HG03558 (cell line): ENCODE measurements at regions not wholly inside any gene's neighbourhood (a gene's known extent, or its start where the extent isn't known, plus 50 kb on each side); places are given as distances from the start of the nearest gene placed in this dataset.

ENCODE experiments used
- ATAC-seq: cut with Tn5 transposase; IDR thresholded peaks from one replicate; pipeline ENCODE4 v1.9.1; 2021; ENCODE audit warnings: moderate number of reproducible peaks; ENCODE audit not compliant: unreplicated experiment; ENCODE audit errors: extremely low read depth

DNA sequence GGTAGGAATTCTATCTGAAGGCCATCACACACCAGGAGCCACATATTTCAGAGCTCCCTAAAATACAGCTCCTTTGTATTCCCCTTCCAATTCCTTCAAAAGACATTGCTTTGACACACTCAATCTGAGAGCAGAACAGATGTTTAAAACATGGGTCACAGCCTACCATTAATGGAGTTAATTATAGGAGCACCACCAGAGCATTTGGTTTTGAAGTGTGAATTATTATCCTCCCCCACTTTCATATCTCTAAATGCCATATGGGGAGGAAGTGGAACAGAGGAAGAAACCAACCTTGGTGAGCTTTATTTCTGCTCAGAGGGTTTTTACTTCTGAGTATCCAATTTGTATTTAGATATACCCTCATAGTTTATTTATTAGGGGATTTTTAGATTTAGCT is 50.7 kb upstream of the TNFRSF21 start:
- no peak for ATAC-seq

DNA sequence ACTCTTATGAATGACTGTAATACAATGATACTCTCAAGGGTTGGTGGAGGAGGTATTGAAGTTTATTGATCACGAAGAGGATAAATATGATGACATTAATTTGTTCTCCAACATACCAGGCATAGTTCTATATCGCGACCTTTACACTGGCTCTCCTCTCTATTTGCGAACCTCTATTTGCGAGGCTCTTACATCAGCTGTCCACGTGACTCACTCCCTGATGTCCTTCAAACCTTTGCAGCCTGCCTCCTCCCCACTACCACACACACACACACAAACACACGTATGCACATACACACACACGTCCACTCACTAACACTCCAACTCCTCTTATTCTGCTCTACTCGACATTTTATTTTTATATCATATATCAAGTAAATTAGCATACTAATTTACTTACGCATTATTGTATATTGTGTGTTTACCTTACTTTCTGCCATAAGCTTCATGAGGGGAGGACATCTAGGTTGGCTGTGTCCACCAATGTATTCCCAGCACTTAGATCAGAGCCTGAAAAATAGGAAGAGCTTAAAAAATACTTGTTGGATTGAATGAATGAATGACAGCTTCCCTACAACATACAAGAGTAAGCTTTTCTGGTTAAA is 53.3 kb upstream of the TNFRSF21 start:
- ATAC-seq, result no peak

DNA sequence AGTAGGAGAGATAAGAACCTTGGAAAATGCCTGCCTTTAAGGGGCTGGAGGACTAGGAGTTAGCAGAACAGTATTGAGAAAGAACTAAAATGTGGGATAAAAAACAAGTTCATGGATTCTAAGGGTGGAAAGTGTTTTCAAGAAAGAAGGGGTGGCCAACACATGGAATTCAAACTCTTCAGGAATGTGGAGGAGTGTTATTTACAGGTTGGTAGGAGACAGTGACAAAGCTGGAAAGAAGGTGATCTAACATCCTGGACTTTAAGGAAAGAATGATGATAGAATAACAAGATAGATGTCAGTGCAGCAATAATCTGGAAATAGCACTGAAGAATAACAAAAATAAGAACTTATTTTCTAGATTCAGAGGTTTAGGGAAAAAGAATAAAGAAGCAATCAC is 54.0 kb upstream of the TNFRSF21 start:
- no peak for ATAC-seq

DNA sequence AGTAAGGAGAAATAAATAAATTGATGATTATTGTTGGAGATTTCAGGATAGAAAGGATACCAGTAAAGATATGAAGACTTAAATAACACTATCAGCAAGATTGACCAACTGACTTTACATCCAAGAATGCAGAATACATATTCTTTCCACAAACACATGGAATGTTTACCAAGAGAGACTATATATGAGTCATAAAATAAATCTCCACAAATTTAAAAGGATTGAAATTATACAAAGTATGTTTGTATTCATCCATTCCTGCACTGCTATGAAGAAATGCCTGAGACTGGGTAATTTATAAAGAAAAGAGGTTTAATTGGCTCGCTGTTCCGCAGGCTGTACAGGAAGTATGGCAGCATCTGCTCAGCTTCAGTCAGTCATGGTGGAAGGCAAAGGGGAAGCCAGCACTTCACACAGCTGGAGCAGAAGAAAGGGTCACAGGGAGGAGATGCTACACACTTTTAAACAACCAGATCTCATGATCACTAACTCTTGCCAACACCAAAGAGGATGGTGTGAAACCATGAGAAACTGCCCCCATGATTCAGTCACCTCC is 56.7 kb upstream of the TNFRSF21 start:
- ATAC-seq, result no peak

DNA sequence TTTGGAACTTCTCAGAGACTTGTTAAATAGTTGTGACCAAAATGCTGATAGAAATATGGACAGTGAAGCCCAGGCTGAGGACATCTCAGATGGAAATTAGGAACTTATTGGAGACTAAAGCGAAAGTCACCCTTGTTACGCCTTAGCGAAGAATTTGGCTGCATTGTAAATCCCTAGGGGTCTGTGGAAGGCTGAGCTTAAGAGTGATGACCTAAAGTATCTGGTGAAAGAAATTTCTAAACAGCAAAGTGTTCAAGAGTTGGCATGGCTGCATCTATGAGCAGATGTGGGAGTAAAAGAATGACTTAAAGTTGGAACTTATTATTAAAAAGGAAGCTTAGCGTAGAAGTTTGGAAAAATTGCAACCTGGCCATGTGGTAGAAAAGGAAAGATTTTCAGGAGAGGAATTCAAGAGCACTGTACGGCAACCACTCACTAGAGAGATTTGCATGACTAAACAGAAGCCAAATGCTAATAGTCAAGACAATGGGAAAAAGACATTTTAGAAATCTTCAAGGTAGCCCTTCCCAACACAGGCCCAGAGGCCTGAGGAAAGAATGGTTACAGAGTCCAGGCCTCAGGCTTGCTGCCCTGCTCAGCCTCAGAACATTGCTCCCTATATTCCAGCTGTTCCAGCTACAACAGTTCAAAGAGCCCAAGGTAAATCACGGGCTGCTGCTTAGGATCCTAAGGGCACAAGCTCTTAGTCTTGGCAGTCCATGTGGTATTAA is 61.6 kb upstream of the TNFRSF21 start:
- no peak for ATAC-seq

DNA sequence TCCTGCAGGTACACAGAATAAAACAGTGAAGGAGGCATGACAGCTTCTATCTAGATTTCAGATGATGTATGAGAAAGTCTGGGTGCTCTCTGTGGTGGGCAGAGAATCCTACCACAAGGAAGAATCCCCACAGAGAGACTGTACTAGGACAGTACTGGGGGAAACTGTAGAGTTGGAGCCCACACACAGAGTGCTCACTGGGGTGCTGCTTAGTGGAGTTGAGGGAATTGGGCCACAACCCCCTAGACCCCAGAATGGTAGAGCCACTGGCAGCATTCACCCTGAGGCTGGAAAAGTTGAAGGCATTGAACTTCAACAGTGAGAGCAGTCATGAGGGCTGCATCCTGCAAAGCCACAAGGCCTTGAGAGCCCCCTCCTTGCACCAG is 62.2 kb upstream of the TNFRSF21 start:
- no peak for ATAC-seq

DNA sequence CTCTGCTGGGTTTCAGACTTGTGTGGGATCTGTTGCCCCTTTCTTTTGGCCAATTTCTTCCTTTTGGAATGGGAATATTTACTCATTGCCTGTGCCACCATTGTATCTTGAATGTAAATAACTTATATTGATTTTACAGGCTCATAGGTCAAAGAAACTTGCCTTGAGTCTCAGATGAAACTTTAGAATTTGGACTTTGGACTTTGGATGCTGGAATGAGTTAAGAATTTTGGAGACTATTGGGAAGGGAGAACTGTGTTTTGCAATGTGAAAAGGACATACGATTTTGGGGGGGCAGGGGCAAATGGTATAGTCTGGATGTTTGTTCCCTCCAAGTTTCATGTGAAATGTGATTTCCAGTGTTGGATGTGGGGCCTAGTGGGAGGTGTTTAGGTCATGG is 62.6 kb upstream of the TNFRSF21 start:
- no peak for ATAC-seq

DNA sequence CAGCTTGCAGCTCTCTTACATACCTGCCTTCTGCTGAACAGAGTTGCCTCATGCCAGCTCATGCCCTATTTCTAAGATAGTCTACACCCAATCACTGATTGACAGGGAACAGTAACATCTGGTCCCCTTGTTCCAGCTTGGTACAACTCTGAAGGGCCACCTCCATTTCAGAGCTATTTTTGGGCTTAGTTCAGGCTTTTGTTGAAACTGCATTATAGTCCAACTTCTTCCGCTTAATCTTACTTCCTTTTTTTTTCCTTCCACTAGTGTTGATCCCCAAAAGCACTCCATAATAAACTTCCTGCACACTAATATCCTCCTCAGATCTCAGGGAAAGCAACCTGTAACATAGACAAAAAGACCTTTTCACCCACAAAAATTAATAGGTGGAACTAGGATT is 65.7 kb upstream of the TNFRSF21 start:
- no peak for ATAC-seq

DNA sequence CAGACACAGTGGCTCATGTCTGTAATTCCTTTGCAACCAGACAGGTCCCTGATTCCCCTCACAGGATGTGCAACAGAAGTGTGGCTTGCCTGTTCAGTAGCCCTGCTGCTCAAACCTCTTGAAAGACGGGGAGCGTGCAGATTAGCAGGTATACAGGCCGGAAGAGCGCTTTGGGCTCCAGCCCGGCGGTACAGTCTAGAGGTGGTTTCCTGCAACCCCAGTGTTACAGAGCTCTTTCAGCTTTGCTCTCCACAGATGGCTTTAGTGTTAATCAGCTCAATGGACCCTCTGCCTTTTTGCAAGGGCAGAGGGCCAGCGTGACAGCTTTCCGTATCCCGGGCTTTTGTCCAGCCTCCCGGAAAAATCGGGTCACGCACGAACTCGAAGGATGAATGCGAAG is 67.2 kb upstream of the TNFRSF21 start:
- no peak for ATAC-seq

DNA sequence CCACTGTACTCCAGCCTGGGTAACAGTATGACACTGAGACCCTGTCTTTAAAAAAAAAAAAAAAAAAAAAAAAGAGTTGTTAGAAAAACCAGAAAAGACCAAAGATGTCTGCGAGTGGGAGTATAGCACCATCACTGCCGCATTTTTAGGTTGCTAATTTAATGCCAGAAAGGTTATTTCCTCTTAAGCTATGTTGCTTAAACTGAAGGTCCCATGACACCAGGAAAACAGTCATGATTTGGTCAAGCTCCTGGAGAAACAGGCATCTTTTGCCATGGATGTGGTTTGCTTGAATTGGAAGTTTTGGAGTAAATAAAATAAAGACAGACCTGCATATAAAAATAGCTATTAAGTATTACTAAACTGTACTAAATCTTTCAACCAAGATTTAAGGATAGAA is 68.3 kb upstream of the TNFRSF21 start:
- no peak for ATAC-seq

DNA sequence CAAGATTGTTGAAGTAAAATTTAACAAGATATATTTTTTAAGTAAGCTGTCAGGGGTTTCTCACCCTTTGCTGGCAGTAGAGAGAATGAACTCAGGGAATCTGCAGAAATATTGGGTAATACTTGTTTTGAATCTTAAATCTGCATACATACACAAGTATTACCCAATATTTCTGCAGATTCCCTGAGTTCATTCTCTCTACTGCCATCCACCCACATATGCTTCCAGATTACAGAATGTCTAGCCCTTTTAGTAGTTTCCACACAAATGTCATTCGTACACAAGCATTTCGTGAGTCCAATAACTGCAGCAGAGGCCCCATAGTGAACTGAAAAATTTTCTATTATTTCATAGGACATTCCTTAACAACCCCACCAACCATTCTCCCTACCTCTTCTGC is 69.6 kb upstream of the TNFRSF21 start:
- no peak for ATAC-seq

DNA sequence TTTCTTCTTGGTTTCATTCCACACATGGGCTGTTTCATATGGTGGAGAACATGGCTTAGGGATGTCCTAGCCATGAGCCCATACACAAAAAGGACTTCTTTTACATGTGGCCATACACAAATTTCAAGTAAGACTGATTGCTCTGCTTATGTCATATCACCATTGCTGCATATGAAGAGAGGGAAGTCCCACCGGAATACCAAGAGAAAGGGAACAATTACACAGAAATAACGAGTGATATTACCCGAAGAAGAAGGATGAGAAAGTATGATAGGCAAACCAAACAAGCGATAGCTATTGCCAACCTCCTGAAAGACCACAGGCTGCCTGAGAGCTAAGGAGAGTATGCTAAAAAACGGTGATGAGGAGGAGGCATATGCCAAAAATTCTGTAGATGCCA is 70.5 kb upstream of the TNFRSF21 start:
- ATAC-seq, result no peak

DNA sequence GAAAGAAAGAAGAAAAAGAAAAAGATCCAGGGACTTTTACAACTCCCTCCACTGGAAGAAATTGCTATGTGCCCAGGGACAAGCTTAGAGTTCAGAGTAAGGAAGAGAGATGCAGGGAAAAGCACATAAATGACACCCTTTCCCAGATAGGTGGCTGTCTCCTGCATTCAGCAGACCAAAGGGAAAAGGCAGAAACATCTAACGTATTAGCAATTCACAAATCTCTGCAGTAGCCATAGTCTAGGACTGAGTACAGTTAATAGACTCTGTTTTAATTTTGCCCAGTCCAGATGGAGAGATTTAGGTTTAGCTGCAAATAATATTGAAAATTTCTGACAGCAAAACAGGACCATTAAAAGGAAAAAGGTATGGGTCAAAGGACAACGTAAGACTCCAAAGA is 71.3 kb upstream of the TNFRSF21 start:
- no peak for ATAC-seq

DNA sequence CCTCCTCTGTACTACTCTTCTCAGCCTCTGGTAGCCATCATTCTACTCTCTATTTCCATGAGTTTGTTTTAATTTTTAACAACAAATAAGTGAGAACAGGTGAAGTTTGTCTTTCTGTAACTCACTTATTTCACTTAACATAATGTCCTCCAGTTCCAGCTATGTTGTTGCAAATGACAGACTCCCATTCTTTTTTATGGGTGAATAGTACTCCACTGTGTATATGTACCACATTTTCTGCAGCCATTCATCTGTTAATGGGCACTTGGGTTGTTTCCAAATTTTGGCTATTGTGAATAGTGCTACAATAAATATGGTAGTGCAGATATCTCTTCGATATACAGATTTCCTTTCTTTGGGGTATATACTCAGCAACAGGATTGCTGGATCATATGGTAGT is 73.7 kb upstream of the TNFRSF21 start:
- ATAC-seq, result no peak

DNA sequence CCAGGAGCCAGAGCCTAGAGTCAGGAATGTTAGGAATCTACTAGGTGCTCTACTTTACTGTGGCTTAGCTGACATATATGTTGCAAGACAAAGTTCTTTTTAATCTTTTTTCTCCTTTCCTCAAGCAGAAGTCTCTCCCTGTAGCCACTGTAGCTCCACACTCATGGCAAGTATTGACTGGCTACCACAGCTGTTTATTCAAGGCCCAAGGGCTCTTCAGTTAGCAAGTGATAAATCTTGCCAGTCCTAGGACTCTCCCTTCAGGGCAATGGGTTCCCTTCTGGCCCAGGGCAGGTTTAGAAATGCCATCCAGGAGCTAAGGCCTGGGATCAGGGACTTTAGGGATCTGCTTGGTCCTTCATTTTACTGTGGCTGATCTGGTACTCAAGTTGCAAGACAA is 82.0 kb upstream of the TNFRSF21 start:
- no peak for ATAC-seq

DNA sequence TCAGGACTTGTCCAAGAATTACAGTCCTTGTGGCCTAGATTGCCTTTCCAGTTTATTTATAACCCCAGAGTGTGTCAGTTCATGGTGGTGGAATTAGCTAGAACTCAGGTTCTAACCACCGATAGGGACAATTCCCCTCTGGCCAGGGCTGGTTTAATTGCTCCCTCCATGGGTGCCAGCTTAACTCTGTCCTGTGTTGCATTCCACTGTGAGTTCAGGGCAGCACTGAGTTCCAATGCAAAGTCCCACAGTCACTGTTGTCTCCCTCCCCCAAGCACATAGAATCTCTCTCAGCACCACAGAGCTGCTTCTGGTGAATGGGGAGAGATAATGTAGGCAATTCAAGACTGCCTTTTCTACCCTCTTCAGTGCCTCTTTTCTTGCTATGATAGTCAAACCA is 82.5 kb upstream of the TNFRSF21 start:
- no peak for ATAC-seq

DNA sequence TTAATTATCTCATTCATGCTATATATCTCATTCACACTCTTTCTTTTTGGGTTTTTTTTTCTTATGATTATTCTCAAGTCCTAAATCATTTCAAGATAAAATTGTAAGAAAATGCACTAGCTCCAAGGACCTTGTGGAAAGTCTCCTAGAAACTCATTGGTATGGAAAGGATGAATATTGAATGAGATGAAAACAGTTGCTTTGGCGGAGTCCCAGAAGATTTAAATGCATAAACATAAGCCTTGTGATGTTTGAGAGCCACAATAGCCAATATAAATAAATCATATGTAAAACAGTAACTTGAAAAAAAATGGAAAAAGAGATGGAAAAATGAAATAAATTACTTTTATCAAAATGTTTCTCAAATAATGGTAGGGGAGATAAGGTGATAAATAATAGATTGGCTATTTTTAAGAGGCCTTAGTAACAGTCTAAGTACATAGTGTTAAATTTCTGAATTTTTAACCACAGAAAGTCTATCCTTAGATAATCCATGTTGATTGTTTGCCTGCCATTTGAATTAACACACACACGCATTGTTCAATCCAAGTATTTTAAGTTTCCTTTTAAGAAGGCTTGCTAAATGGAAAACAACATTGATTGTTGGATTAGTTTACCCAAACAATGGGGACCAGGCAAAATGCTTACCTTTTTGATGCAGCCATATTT is 81.1 kb upstream of the CD2AP start:
- no peak for ATAC-seq

DNA sequence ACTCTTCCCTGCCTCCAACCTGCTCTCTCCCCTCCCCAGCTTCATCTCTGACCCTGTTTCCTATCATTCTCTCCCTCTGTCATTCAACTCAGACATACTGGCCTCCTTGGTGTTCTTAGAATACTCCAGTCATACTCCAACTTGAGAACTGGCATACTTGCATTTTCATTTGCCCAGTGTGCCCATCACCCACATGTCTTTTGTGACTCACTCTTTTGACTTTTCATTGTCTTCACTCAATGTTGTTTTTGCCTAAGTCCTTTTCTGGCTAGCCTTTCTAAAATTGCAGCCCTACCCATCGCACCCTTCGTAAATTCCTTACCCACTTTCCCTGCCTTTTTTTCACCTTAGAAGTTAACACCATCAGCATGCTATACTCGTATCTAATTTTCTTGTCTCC is 77.0 kb upstream of the CD2AP start:
- no peak for ATAC-seq

DNA sequence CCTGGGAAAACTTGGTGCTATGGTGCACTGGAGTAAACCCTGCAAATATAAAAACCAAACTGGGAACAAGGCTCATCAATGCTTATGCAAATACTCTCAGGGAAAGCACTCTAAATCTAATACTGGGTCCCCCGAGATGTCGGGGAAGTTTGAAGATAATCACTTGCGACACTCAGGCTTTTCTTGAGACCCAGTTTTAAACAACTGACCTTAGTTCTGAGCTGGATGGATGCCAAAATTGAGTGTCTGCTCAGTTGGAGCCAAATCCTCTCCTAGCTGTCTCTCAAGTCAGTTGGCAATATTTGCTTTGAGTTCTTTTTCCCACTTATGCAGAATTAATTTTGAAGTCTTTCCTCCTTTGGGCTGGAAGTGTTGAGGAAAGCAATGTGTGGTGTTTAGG is 75.5 kb upstream of the CD2AP start:
- ATAC-seq, result no peak

DNA sequence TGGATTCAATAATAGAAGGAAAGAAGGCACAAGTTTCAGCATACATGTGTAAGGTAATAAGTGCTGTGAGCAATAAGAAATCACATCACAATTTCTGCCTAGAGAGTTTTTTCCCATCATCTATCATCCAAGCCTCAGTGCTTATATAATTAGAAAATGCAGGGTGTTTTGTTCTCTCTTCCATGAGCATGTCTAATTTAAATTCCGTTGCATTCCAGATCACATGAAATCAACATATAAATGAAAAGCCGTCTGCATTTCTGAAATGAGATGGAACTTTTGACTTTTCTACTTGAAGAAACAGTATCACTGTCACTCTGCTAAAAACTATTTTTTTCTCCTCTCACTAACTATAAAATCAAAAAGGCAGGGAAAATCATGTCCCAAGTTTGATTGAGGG is 74.5 kb upstream of the CD2AP start:
- no peak for ATAC-seq

DNA sequence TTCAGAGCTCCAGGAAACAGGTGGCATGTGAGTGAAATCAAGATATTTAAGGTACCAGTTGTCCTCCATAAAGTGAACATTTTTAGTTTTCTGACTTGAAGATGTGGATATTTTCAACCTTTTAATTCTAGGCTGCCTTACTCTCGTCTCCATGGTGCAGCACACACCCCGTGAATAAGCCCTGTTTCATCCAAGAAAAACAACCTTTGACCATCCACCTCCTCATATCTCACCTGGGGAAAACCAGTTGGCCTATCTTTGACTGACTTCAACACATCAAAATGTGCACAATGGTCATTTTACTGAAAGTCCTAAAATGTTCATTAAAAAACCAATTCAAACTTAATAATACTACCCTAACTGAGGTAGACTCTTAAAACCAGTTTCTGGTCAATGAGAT is 73.8 kb upstream of the CD2AP start:
- no peak for ATAC-seq

DNA sequence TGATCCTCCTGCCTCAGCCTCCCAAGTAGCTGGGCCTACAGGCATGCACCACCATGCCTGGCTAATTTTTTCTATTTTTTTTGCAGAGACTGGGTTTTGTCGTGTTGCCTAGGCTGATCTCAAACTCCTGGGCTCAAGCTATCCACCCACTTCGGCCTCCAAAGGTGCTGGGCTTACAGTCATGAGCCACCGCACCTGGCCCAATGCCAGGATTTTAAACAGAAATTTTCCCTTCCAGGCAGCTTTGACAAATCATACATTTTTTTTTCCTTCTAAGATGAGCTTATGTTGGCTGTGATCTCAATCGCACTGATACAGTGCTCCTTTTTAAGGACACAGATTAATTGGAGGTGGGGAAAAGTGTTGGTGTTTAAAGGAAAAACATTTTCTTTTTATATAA is 73.2 kb upstream of the CD2AP start:
- ATAC-seq, result no peak
